WTC11 (cell line): ENCODE measurements at regions not wholly inside any gene's neighbourhood (a gene's known extent, or its start where the extent isn't known, plus 50 kb on each side); places are given as distances from the start of the nearest gene placed in this dataset.

Experiments used
- ATAC-seq: fragments of 200-7000 bp; cut with Tn5 transposase; 2 replicates; pipeline ENCODE4 v1.10.0; 2021; ENCODE audit warnings: mild to moderate bottlenecking, moderate library complexity
- CTCF ChIA-PET: fragments of 300-600 bp; sonication (Branson Sonifier 250); formaldehyde crosslinking; loops from one replicate; lab custom pipeline; 2021; ENCODE audit warnings: antibody characterized with exemption; lab: Charles Lee
- POLR2A ChIA-PET: fragments of 350-600 bp; sonication (Branson Sonifier 250); formaldehyde crosslinking; loops from one replicate; lab custom pipeline; 2021; ENCODE audit warnings: antibody characterized with exemption; lab: Charles Lee
- DNase-seq: peaks from one replicate; pipeline ENCODE4 v3.0.0; 2021; ENCODE audit warnings: low spot score
- H3K27ac Mint-ChIP-seq: 2 replicates; pipeline ENCODE4 v1.8.0; 2021; ENCODE audit warnings: mixed read lengths
- H3K27me3 Mint-ChIP-seq: 2 replicates; pipeline ENCODE4 v1.8.0; 2021; ENCODE audit warnings: low read depth, mild to moderate bottlenecking, moderate library complexity, mixed read lengths
- H3K36me3 Mint-ChIP-seq: 2 replicates; pipeline ENCODE4 v1.8.0; 2021; ENCODE audit warnings: mixed read lengths
- H3K4me1 Mint-ChIP-seq: 2 replicates; pipeline ENCODE4 v1.8.0; 2022; ENCODE audit warnings: mixed read lengths
- H3K4me3 Mint-ChIP-seq: 2 replicates; pipeline ENCODE4 v1.8.0; 2021; ENCODE audit warnings: mild to moderate bottlenecking, moderate library complexity, mixed read lengths
- H3K9me3 Mint-ChIP-seq: 2 replicates; pipeline ENCODE4 v1.8.0; 2021; ENCODE audit warnings: mixed read lengths
- AR ChIP-seq: fragments of 250-450 bp; sonication (Bioruptor Pico); IDR thresholded peaks from 2 replicates; pipeline ENCODE4 v1.9.0; 2021; ENCODE audit warnings: mild to moderate bottlenecking
- CDX4 ChIP-seq: fragments of 250-450 bp; sonication (Bioruptor Pico); IDR thresholded peaks from 2 replicates; pipeline ENCODE4 v1.9.0; 2021; ENCODE audit warnings: moderate library complexity, mild to moderate bottlenecking, inconsistent platforms, borderline replicate concordance
- ELF4 ChIP-seq: sonication (generic); formaldehyde crosslinking; IDR thresholded peaks from 2 replicates; pipeline ENCODE4 v1.8.1; 2022; ENCODE audit warnings: low read depth, mild to moderate bottlenecking, moderate library complexity, missing genetic modification reagents
- ERG ChIP-seq: fragments of 250-450 bp; sonication (Bioruptor Pico); IDR thresholded peaks from 2 replicates; pipeline ENCODE4 v1.8.0; 2021; ENCODE audit warnings: mild to moderate bottlenecking
- GRHL2 ChIP-seq: fragments of 250-450 bp; sonication (Bioruptor Pico); IDR thresholded peaks from 2 replicates; pipeline ENCODE4 v1.8.0; 2022; ENCODE audit warnings: mild to moderate bottlenecking, moderate library complexity; ENCODE audit not compliant: insufficient replicate concordance, severe bottlenecking
- HMGA2 ChIP-seq: fragments of 250-450 bp; sonication (Bioruptor Pico); IDR thresholded peaks from 2 replicates; pipeline ENCODE4 v1.4.0; 2021; ENCODE audit warnings: mild to moderate bottlenecking, moderate library complexity
- KAT7 ChIP-seq: sonication (generic); formaldehyde crosslinking; IDR thresholded peaks from 2 replicates; pipeline ENCODE4 v1.8.1; 2023; ENCODE audit warnings: missing genetic modification reagents, mild to moderate bottlenecking, borderline replicate concordance
- NR3C1 ChIP-seq: sonication (generic); formaldehyde crosslinking; conservative IDR thresholded peaks from 2 replicates; pipeline ENCODE4 v1.8.1; 2023; ENCODE audit warnings: low read depth, mild to moderate bottlenecking, missing genetic modification reagents
- RORB ChIP-seq: fragments of 250-450 bp; sonication (Bioruptor Pico); IDR thresholded peaks from 2 replicates; pipeline ENCODE4 v1.9.0; 2021; ENCODE audit warnings: mild to moderate bottlenecking
- TCF7 ChIP-seq: sonication (generic); formaldehyde crosslinking; IDR thresholded peaks from 2 replicates; pipeline ENCODE4 v1.8.0; 2022; ENCODE audit warnings: mild to moderate bottlenecking, low read depth, missing genetic modification reagents, moderate library complexity
- USF1 ChIP-seq: sonication (generic); formaldehyde crosslinking; IDR thresholded peaks from 2 replicates; pipeline ENCODE4 v1.8.0; 2022; ENCODE audit warnings: mild to moderate bottlenecking, missing genetic modification reagents
- ZNF232 ChIP-seq: sonication (generic); formaldehyde crosslinking; IDR thresholded peaks from 2 replicates; pipeline ENCODE4 v1.8.0; 2022; ENCODE audit warnings: mild to moderate bottlenecking, missing genetic modification reagents
- ZNF532 ChIP-seq: fragments of 250-450 bp; sonication (Bioruptor Pico); IDR thresholded peaks from 2 replicates; pipeline ENCODE4 v1.9.0; 2021; ENCODE audit warnings: mild to moderate bottlenecking, borderline replicate concordance

GRCh38 chr10:131688304-131688703, 212.5 kb upstream of the PPP2R2D start:
- H3K36me3 Mint-ChIP-seq, result no peaks in the 10 kb centered on the region
- ATAC-seq, result no peak

GRCh38 chr10:131689016-131689415, 211.8 kb upstream of the PPP2R2D start:
- POLR2A ChIA-PET, result no interaction called here
- Mint-ChIP-seq H3K36me3 (no peaks in the 10 kb centered on the region), H3K27ac (no peak overlapping the region), H3K4me1 (peaks cover 13% of the 10 kb centered on the region), H3K27me3 (no peaks in the 10 kb centered on the region; the same call in 1 of the 2 replicates), H3K9me3 (no peaks in the 10 kb centered on the region), H3K4me3 (no peak overlapping the region)
- ATAC-seq (peak; percentile 72), DNase-seq (peak; percentile 63)
- CTCF ChIA-PET, result interaction anchor here (0.9 to 1.9 kb wide), 6 partner anchors 12 to 376 kb away, joined by 3 to 8 read pairs (median 4); no protein-coding TSS in a partner anchor
- TF ChIP-seq ELF4 (CRISPR knock-in tag), result no peak
- no peak for TF ChIP-seq NR3C1 (CRISPR knock-in tag)
- TF ChIP-seq RORB (CRISPR knock-in tag), result no peak
- no peak for TF ChIP-seq AR (CRISPR knock-in tag)
- no peak for TF ChIP-seq ERG (CRISPR knock-in tag)
- TF ChIP-seq ZNF532 (CRISPR knock-in tag), result no peak
- no peak for TF ChIP-seq GRHL2 (CRISPR knock-in tag)

More at GRCh38 chr10:131688304-131688703, 212.5 kb upstream of the PPP2R2D start:
- Mint-ChIP-seq H3K27ac (no peak overlapping the region), H3K4me1 (peaks cover 13% of the 10 kb centered on the region), H3K4me3 (no peak overlapping the region), H3K9me3 (no peaks in the 10 kb centered on the region), H3K27me3 (no peaks in the 10 kb centered on the region; the same call in 1 of the 2 replicates)
- POLR2A ChIA-PET, result no interaction called here
- no peak for DNase-seq
- no peak for TF ChIP-seq HMGA2 (CRISPR knock-in tag)
- no peak for TF ChIP-seq CDX4 (CRISPR knock-in tag)
- no peak for TF ChIP-seq RORB (CRISPR knock-in tag)
- no peak for TF ChIP-seq KAT7
- TF ChIP-seq USF1, result no peak
- no peak for TF ChIP-seq TCF7 (CRISPR knock-in tag)
- no peak for TF ChIP-seq ZNF232 (CRISPR knock-in tag)
- CTCF ChIA-PET, result interaction anchor here (1.1 to 1.9 kb wide), 2 partner anchors 15 to 18 kb away, joined by 4 to 8 read pairs; no protein-coding TSS in a partner anchor
